ENCODE measurements at regions not wholly inside any gene's neighbourhood (a gene's known extent, or its start where the extent isn't known, plus 50 kb on each side); places are given as distances from the start of the nearest gene placed in this dataset.
"Not testable (repeated sequence)": the region's sequence is repeated elsewhere in the genome, so short reads cannot be mapped to it uniquely, and the experiment has no call there.

GRCh38 chr6:26799903-26800633, 140.5 kb upstream of the ZNF322 start:
- not testable (repeated sequence) for DNase-seq

- not testable (repeated sequence) for DNase-seq
Observed at GRCh38 chr6:26803762-26804161, 144.2 kb upstream of the ZNF322 start.

GRCh38 chr6:26811486-26812116, 152.1 kb upstream of the ZNF322 start:
- DNase-seq = not testable (repeated sequence)

- DNase-seq = not testable (repeated sequence)
Observed at GRCh38 chr6:26818640-26819225, 159.2 kb upstream of the ZNF322 start.

GRCh38 chr6:26827965-26828364, 168.4 kb upstream of the ZNF322 start:
- DNase-seq = not testable (repeated sequence)

GRCh38 chr6:26829480-26829879, 169.9 kb upstream of the ZNF322 start:
- not testable (repeated sequence) for DNase-seq

- DNase-seq = not testable (repeated sequence)
Observed at GRCh38 chr6:26830992-26831391, 171.4 kb upstream of the ZNF322 start.

GRCh38 chr6:26835707-26836106, 176.2 kb upstream of the ZNF322 start:
- not testable (repeated sequence) for DNase-seq

- DNase-seq = not testable (repeated sequence)
Observed at GRCh38 chr6:26836657-26837056, 177.1 kb upstream of the ZNF322 start.

- not testable (repeated sequence) for DNase-seq
Observed at GRCh38 chr6:26844823-26845222, 185.3 kb upstream of the ZNF322 start.

GRCh38 chr6:26857289-26857688, 197.7 kb upstream of the ZNF322 start:
- not testable (repeated sequence) for DNase-seq

- DNase-seq = not testable (repeated sequence)
Observed at GRCh38 chr6:26859067-26859770, 199.7 kb upstream of the ZNF322 start.

- DNase-seq = not testable (repeated sequence)
Observed at GRCh38 chr6:26859771-26860163, 200.2 kb upstream of the ZNF322 start.

GRCh38 chr6:26861913-26862312, 202.4 kb upstream of the ZNF322 start:
- DNase-seq = not testable (repeated sequence)

GRCh38 chr6:26863641-26864040, 204.1 kb upstream of the ZNF322 start:
- not testable (repeated sequence) for DNase-seq

GRCh38 chr6:26898785-26899184, 239.2 kb upstream of the ZNF322 start:
- DNase-seq = not testable (repeated sequence)

- DNase-seq = not testable (repeated sequence)
Observed at GRCh38 chr6:26924206-26924605, 264.7 kb upstream of the ZNF322 start.

- DNase-seq = not testable (repeated sequence)
Observed at GRCh38 chr6:26928190-26928589, 268.6 kb upstream of the ZNF322 start.

GRCh38 chr6:26937258-26937657, 277.7 kb upstream of the ZNF322 start:
- not testable (repeated sequence) for DNase-seq

GRCh38 chr6:26951211-26951610, 291.7 kb upstream of the ZNF322 start:
- not testable (repeated sequence) for DNase-seq

GRCh38 chr6:26956078-26956600, 291.4 kb upstream of the PRSS16 start:
- peak; percentile 43 for DNase-seq

GRCh38 chr6:26956601-26957184, 290.8 kb upstream of the PRSS16 start:
- DNase-seq = peak; percentile 82

Measured in stimulated activated naive CD4-positive, alpha-beta T cell treated with Interleukin-2 at 50 U/mL for 16 hours (primary cell).